Stimulated activated memory B cell treated with anti-CD40 and anti-IgM and Interleukin-4, amounts not matched to agents 10 μg/mL and 1 μg/mL and 100 μg/mL, for 72 hours (primary cell): ENCODE measurements at regions not wholly inside any gene's neighbourhood (a gene's known extent, or its start where the extent isn't known, plus 50 kb on each side); places are given as distances from the start of the nearest gene placed in this dataset.
A peak's percentile ranks its signal among the peaks of the same experiment; 100 is the strongest.

Experiments used
- ATAC-seq: fragments of 150-1000 bp; cut with Tn5 transposase; 2 replicates; pipeline ENCODE4 v1.10.0; 2021
- H3K27ac Mint-ChIP-seq: one replicate; pipeline ENCODE4 v1.8.0; 2022; ENCODE audit warnings: mild to moderate bottlenecking, mixed read lengths
- H3K27me3 Mint-ChIP-seq: one replicate; pipeline ENCODE4 v1.8.0; 2022; ENCODE audit warnings: mixed read lengths
- H3K36me3 Mint-ChIP-seq: one replicate; pipeline ENCODE4 v1.8.0; 2022; ENCODE audit warnings: mixed read lengths
- H3K4me1 Mint-ChIP-seq: one replicate; pipeline ENCODE4 v1.8.0; 2022; ENCODE audit warnings: mixed read lengths
- H3K4me3 Mint-ChIP-seq: one replicate; pipeline ENCODE4 v1.8.0; 2022; ENCODE audit warnings: mild to moderate bottlenecking, moderate library complexity, mixed read lengths
- H3K9me3 Mint-ChIP-seq: one replicate; pipeline ENCODE4 v1.8.0; 2022; ENCODE audit warnings: mixed read lengths

DNA sequence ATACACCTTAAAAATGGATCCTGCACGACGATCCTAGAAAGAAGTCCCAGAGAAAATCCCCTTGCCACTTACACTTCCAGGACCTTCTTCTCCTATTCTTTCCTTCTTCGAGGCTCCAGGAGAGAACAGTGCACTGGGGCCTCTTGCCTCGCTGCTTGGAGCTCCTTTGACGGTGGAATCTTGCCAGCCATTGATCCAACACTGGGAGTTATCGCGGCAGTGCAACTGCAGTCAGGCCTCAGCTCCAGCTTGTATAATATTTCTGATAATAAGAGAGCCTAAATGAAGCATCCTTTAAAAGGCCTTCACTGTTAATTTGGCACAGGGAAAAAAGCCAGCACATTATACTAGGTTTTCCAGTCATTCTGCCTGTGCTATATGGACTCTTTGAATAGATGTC is 216.9 kb upstream of the PARD3B start:
- Mint-ChIP-seq H3K4me3 (no peak overlapping the region), H3K27ac (no peak overlapping the region), H3K36me3 (no peaks in the 10 kb centered on the region), H3K27me3 (peaks cover 14% of the 10 kb centered on the region), H3K9me3 (no peaks in the 10 kb centered on the region), H3K4me1 (no peaks in the 10 kb centered on the region)
- ATAC-seq, result no peak

DNA sequence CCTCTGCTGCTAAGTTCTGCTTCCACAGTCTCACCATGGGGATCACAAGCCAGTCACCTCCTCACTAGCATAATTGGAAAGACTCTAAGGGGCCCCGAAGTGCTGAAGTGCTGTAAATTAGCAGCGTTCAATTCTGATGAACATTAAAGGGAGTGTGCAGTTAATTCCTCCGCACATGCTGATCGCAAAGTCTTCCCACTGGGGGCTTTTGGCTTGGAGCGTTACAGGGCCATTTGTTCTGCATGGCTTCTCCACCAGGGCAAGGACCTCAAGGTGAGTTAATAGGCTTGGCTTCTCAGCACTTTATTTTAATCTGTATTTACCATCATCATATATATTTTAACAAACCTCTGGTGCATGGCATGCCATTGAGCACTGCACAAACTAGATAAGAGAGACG is 216.3 kb upstream of the PARD3B start:
- no peaks in the 10 kb centered on the region for H3K9me3 Mint-ChIP-seq
- no peak overlapping the region for H3K4me3 Mint-ChIP-seq
- H3K4me1 Mint-ChIP-seq, result no peaks in the 10 kb centered on the region
- no peak overlapping the region for H3K27ac Mint-ChIP-seq
- H3K27me3 Mint-ChIP-seq, result peaks cover 14% of the 10 kb centered on the region
- no peak for ATAC-seq
- no peaks in the 10 kb centered on the region for H3K36me3 Mint-ChIP-seq

DNA sequence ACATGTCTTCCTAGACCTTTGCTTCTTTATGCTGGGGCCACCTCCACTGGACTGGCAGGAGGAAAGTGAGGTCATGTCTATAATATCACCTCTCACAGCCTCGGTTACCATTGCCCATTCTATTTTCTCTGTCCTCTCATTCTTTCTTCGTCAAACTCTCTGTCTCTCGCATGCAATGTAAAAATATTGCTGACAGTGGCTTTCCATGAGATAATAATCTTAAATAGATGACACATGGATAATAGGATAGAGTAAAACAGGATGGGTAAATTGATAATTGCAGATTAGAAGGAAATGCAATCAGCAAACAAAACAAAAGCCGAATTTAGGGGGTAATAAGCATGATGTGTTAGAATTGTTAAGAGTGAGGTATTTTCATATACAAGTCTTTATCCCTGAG is 215.7 kb upstream of the PARD3B start:
- peaks cover 14% of the 10 kb centered on the region for H3K27me3 Mint-ChIP-seq
- no peak overlapping the region for H3K27ac Mint-ChIP-seq
- no peaks in the 10 kb centered on the region for H3K4me1 Mint-ChIP-seq
- no peaks in the 10 kb centered on the region for H3K36me3 Mint-ChIP-seq
- ATAC-seq, result no peak
- H3K4me3 Mint-ChIP-seq, result no peak overlapping the region
- no peaks in the 10 kb centered on the region for H3K9me3 Mint-ChIP-seq

DNA sequence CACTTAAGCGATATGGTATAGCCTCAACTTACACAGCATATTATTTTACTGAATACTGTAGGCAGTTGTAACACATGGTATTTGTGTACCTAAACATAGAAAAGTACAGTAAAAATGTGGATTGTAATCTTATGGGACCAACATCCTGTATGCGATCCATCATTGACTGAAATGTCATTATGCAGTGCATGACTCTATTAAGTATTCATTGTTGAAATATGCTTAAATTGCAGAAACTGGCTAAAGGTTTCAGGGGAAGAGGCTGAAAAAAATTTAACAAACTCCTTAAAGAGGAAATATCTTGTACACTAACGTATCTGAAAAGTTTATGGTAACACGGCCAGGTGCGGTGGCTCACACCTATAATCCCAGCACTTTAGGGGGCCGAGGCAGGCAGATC is 214.1 kb upstream of the PARD3B start:
- no peaks in the 10 kb centered on the region for H3K9me3 Mint-ChIP-seq
- no peak overlapping the region for H3K27ac Mint-ChIP-seq
- no peak overlapping the region for H3K4me3 Mint-ChIP-seq
- ATAC-seq, result no peak
- no peaks in the 10 kb centered on the region for H3K4me1 Mint-ChIP-seq
- H3K36me3 Mint-ChIP-seq, result no peaks in the 10 kb centered on the region
- peaks cover 21% of the 10 kb centered on the region for H3K27me3 Mint-ChIP-seq

DNA sequence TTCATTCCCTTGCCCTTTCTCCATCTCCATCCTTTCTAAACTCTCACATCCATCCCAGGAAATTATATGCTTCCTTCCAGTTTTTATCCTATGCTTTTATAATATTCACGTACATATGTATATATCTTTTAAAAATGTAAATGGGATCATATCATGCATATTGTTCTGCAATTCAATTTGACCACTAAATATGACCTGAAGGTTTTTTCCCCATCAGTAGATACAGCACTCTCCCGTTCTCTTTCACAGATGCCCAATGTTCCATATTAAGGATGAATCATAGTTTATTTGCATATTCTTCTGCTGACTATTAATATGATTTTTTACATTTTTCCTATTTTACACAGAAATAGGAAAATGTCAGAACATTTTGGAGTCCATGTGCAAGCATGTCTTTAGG is 213.3 kb upstream of the PARD3B start:
- H3K4me3 Mint-ChIP-seq, result no peak overlapping the region
- no peak overlapping the region for H3K27ac Mint-ChIP-seq
- H3K4me1 Mint-ChIP-seq, result no peaks in the 10 kb centered on the region
- no peaks in the 10 kb centered on the region for H3K9me3 Mint-ChIP-seq
- H3K27me3 Mint-ChIP-seq, result peaks cover 23% of the 10 kb centered on the region
- H3K36me3 Mint-ChIP-seq, result no peaks in the 10 kb centered on the region
- no peak for ATAC-seq

DNA sequence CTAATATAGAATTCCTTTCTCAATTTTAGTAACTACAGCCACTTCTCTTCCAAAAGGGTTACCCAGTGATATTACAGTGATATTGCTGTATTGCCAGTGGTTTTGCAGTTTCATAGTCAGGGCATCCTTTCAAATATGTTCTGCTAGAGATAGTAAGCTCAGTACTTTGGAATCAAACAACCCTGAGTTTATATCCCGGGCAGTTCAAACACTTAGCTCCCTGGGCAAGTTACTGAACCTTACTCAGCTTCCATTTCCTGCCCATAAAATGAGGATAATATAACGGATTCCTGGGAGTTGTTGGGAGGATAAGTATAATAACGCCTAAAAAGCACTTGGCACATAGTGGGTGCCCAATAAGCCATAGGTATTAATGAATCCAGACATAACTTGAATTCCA is 212.6 kb upstream of the PARD3B start:
- Mint-ChIP-seq H3K27ac (no peak overlapping the region), H3K4me3 (no peak overlapping the region), H3K36me3 (no peaks in the 10 kb centered on the region), H3K9me3 (no peaks in the 10 kb centered on the region), H3K4me1 (no peaks in the 10 kb centered on the region), H3K27me3 (peaks cover 23% of the 10 kb centered on the region)
- ATAC-seq, result no peak

DNA sequence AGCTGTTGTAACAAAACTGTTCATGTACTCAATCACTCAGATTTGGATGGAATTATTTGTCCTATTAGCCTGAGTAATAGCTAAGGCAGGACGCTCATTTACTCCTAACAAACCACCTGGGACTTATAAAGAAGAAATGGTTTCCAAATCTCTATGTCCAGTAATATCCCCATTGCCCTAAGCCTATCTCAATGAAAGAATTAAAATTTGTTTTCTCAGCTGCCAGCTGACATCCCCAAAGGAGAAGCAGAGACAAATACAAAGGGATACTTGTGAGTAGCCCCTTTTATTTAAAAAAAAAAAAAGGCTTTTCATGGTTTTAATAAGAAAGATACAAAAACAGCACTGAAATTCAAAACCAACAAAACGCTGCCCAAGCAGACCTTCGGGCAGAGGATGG is 211.4 kb upstream of the PARD3B start:
- H3K27ac Mint-ChIP-seq, result no peak overlapping the region
- H3K4me1 Mint-ChIP-seq, result no peaks in the 10 kb centered on the region
- H3K27me3 Mint-ChIP-seq, result peaks cover 23% of the 10 kb centered on the region
- no peaks in the 10 kb centered on the region for H3K9me3 Mint-ChIP-seq
- no peak for ATAC-seq
- no peak overlapping the region for H3K4me3 Mint-ChIP-seq
- no peaks in the 10 kb centered on the region for H3K36me3 Mint-ChIP-seq

DNA sequence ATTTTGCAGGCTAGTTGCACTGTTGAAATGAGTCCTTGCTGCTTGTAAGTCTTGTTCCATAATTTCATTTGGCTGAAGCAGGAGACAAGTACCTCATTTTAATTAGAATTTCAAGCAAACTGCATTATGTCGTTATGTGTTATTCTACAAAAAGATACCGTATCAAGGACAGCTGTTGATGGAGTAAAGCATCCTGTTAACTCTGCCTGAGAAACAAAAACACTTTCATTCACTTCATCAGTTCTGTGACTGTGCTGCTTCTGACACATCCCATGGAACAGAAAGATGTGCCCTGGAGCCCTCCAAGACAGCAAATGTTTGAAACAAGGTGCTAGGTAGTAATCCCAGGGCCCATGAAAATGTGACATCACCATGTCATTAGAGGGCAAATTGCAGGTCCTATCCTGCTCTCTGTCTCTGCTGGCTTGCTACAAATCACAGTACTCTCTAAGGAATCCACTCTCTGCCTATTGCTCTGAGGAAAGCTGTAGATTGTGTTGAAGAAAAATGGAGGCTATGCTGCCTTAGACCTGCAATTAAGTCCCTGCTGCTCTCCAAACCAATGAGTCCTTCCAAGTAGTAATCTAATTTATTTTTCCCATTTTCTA is 209.7 kb upstream of the PARD3B start:
- Mint-ChIP-seq H3K27ac (no peak overlapping the region), H3K4me3 (no peak overlapping the region), H3K9me3 (no peaks in the 10 kb centered on the region), H3K27me3 (peaks cover 23% of the 10 kb centered on the region), H3K36me3 (no peaks in the 10 kb centered on the region), H3K4me1 (no peaks in the 10 kb centered on the region)
- no peak for ATAC-seq

DNA sequence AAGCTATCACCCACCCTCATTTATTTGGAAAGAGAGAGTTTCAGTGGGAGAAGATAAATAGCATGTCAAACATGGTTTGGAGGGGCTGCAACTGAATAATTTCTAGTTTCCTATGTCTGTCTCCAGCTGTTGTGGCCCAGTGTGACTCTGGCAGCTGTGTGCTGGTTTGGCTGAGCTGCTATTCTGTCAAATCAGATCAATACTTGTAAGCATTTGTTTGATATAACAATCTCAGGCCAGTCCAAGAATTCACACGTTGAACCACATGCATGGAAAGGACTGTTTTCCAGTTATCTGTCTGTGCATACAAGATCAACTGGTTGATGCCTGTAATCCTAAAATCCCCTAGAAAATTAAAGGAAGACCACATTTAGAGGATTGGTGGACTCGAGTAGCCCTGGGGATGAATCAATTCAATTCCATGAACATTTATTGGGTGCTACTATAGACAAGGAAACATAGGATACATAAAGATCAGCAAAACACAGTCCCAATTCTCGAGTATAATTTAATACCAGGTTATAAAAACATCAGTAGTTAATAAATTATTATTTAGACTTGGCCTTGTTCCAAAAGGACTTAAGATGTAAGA is 209.0 kb upstream of the PARD3B start:
- peaks cover 3% of the 10 kb centered on the region for H3K9me3 Mint-ChIP-seq
- H3K27ac Mint-ChIP-seq, result no peak overlapping the region
- no peak for ATAC-seq
- no peaks in the 10 kb centered on the region for H3K36me3 Mint-ChIP-seq
- peaks cover 23% of the 10 kb centered on the region for H3K27me3 Mint-ChIP-seq
- H3K4me3 Mint-ChIP-seq, result no peak overlapping the region
- H3K4me1 Mint-ChIP-seq, result no peaks in the 10 kb centered on the region

DNA sequence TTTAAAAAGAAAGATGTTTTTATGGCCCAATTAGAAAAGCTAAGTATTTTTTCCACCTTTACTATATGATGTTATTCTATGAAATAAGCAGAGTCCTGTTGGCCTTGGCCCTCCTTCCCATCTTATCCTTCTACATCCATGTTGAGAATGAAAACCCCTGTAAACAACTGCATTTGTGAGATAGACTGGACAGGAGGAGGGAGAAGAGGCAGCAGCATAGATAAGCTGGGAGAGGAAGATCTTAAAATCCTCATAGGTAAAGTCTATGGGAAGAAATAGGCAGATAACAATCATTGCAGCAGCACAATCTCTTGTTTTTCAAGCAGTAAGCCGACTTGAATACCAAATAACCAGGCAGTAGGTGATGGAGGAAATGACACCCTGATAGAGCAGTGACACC is 207.6 kb upstream of the PARD3B start:
- no peak for ATAC-seq
- H3K4me1 Mint-ChIP-seq, result no peaks in the 10 kb centered on the region
- peaks cover 10% of the 10 kb centered on the region for H3K27me3 Mint-ChIP-seq
- peaks cover 3% of the 10 kb centered on the region for H3K9me3 Mint-ChIP-seq
- H3K36me3 Mint-ChIP-seq, result no peaks in the 10 kb centered on the region
- no peak overlapping the region for H3K27ac Mint-ChIP-seq
- H3K4me3 Mint-ChIP-seq, result no peak overlapping the region

DNA sequence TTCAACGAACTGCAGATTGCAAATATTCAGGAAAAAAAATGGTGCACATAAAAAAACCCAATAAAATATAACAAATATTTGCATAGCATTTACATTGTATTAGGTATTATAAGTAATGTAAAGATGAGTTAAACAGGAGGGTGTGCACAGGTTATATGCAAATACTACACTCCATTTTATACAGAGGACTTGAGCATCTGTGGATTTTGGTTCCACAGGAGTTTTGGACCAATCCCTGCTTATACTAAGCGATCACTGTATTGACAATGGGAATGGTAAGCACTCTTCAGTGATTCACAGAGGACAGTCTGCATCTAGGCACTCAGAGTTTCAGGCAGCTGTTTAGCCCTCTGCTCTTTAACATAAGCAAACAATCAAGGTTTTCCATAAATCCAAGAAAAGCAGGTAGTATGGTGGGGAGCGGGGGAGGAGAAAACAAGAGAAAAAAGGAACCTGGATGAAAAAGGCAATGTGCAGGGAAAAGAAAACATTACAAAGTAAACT is 206.0 kb upstream of the PARD3B start:
- Mint-ChIP-seq H3K4me1 (no peaks in the 10 kb centered on the region), H3K9me3 (peaks cover 3% of the 10 kb centered on the region), H3K36me3 (no peaks in the 10 kb centered on the region), H3K27ac (no peak overlapping the region), H3K4me3 (no peak overlapping the region), H3K27me3 (peaks cover 9% of the 10 kb centered on the region)
- no peak for ATAC-seq

DNA sequence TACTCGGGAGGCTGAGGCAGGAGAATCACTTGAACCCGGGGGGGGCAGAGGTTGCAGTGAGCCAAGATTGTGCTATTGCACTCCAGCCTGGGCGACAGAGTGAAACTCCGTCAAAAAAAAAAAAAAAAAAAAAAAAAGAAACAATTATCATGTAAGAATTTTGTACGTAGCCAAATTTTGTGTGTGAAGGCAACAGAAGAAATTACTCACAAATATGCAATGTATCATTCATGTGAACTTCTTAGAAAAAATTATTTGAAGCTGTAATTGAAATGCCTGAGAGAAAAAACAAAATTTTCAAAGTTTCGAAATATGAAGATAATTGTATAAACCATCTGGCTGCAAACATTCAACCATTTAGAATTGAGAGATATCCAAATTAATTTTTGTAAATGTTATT is 204.8 kb upstream of the PARD3B start:
- H3K4me3 Mint-ChIP-seq, result no peak overlapping the region
- H3K4me1 Mint-ChIP-seq, result no peaks in the 10 kb centered on the region
- peaks cover 9% of the 10 kb centered on the region for H3K27me3 Mint-ChIP-seq
- H3K9me3 Mint-ChIP-seq, result peaks cover 3% of the 10 kb centered on the region
- no peak for ATAC-seq
- H3K36me3 Mint-ChIP-seq, result no peaks in the 10 kb centered on the region
- no peak overlapping the region for H3K27ac Mint-ChIP-seq

DNA sequence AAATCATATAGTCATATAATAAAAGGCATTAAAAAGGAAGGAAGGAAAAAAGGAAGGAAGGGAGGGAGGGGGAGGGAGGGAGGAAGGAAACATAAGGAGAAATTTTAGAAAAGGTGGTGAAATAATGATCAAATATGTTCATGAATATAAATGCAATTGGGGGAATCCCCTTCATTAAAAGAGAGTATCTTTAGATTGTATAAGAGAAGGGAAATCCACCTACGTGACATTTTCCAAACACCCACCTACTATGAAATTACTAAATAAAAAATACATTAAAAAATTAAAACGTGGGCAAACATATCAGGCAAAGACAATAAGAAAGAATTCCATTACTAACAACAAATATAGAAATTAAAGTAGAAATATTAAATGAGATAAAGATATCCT is 203.4 kb upstream of the PARD3B start:
- H3K27ac Mint-ChIP-seq, result no peak overlapping the region
- no peaks in the 10 kb centered on the region for H3K27me3 Mint-ChIP-seq
- peaks cover 3% of the 10 kb centered on the region for H3K9me3 Mint-ChIP-seq

DNA sequence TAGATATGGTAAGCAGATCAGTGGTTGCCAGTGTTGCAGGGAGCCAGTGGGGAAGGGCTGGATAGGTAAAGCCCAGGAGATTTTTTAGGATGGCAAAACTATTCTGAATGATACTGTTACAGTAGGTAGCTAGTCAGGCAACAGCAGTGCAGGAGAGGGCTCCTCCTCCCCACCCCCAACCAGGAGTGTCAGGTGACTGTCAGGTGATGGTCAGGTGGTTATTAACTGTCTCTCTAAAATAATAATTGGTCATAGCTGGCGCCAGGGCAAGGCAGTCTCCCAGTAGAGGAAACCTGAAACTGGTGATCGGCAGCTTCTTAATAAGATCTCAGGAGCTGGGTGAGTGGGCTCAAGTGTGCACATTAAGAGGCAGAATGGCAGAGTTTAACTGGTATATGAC is 201.6 kb upstream of the PARD3B start:
- Mint-ChIP-seq H3K4me3 (no peak overlapping the region), H3K27ac (no peak overlapping the region), H3K4me1 (no peaks in the 10 kb centered on the region), H3K27me3 (no peaks in the 10 kb centered on the region), H3K36me3 (no peaks in the 10 kb centered on the region), H3K9me3 (peaks cover 3% of the 10 kb centered on the region)
- ATAC-seq, result no peak

More for the DNA sequence above, 203.4 kb upstream of the PARD3B start:
- Mint-ChIP-seq H3K4me3 (no peak overlapping the region), H3K36me3 (no peaks in the 10 kb centered on the region), H3K4me1 (no peaks in the 10 kb centered on the region)
- ATAC-seq, result no peak

DNA sequence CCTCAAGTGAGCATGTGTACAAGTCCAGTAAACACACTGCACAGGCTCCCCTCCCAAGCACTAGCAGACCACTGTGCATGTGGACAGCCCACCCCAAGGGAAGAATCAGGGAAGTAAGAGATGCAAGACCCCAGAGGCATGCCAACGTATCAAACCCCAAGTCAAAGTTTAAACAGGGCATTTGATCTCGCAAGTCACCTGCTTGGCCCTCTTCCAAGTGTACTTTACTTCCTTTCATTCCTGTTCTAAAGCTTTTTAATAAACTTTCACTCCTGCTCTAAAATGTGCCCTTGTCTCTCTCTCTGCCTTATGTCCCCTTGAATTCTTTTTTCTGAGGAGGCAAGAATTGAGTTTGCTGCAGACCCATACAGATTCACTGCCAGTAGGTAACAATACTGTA is 201.2 kb upstream of the PARD3B start:
- Mint-ChIP-seq H3K9me3 (peaks cover 3% of the 10 kb centered on the region), H3K4me1 (no peaks in the 10 kb centered on the region), H3K27me3 (no peaks in the 10 kb centered on the region), H3K36me3 (no peaks in the 10 kb centered on the region), H3K27ac (no peak overlapping the region), H3K4me3 (no peak overlapping the region)
- ATAC-seq, result peak; percentile 16

DNA sequence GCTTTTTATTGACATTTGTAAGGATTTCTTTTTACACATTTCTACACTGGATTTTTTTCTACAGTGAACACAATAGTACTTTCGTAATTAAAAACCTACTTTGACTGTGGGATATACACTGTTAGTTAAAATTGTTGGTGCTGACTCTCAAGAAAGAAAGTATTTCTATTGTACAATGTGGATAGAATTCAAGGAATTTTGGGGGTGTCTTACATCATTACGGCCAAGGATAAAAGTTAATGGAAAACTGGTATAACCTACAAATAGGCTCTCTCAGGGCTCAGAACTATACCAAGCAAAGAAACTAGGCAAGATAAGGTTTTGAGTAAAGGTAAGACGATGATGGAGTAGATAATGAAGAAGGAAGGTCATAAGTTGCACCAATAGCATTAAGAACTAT is 198.4 kb upstream of the PARD3B start:
- Mint-ChIP-seq H3K4me1 (no peaks in the 10 kb centered on the region), H3K4me3 (no peak overlapping the region)
- no peak for ATAC-seq

More for the DNA sequence above, 198.4 kb upstream of the PARD3B start:
- Mint-ChIP-seq H3K9me3 (no peaks in the 10 kb centered on the region), H3K36me3 (no peaks in the 10 kb centered on the region), H3K27me3 (no peaks in the 10 kb centered on the region), H3K27ac (no peak overlapping the region)
